ENCODE measurements at regions not wholly inside any gene's neighbourhood (a gene's known extent, or its start where the extent isn't known, plus 50 kb on each side); places are given as distances from the start of the nearest gene placed in this dataset.

DNA sequence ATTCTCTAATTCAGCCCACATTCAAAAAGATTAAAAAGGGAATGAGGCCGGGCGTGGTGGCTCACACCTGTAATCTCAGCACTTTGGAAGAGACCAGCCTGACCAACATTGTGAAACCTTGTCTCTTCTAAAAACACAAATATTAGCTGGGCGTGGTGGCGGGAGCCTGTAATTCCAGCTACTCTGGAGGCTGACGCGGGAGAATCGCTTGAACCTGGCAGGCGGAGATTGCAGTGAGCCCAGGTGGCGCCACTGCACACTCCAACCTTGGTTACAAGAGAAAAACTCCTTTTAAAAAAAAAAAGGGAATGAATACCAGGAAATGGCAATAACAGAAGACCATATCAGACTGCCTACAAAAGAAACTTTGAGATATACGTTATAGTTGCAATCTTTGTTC lies 1244.5 kb downstream of the PCDH9 start:
- TF ChIP-seq RAD21 (IDR thresholded peaks at IDR 0.05) (no peak), TAF1 (conservative IDR thresholded peaks at IDR 0.05) (no peak), FOXA1 (IDR thresholded peaks at IDR 0.05) (no peak)
- TF ChIP-seq, protein P1, sequence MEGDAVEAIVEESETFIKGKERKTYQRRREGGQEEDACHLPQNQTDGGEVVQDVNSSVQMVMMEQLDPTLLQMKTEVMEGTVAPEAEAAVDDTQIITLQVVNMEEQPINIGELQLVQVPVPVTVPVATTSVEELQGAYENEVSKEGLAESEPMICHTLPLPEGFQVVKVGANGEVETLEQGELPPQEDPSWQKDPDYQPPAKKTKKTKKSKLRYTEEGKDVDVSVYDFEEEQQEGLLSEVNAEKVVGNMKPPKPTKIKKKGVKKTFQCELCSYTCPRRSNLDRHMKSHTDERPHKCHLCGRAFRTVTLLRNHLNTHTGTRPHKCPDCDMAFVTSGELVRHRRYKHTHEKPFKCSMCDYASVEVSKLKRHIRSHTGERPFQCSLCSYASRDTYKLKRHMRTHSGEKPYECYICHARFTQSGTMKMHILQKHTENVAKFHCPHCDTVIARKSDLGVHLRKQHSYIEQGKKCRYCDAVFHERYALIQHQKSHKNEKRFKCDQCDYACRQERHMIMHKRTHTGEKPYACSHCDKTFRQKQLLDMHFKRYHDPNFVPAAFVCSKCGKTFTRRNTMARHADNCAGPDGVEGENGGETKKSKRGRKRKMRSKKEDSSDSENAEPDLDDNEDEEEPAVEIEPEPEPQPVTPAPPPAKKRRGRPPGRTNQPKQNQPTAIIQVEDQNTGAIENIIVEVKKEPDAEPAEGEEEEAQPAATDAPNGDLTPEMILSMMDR (IDR thresholded peaks at IDR 0.05; ENCODE audit: low read depth, low read length, missing input control), result no peak
- TF ChIP-seq, protein P2, sequence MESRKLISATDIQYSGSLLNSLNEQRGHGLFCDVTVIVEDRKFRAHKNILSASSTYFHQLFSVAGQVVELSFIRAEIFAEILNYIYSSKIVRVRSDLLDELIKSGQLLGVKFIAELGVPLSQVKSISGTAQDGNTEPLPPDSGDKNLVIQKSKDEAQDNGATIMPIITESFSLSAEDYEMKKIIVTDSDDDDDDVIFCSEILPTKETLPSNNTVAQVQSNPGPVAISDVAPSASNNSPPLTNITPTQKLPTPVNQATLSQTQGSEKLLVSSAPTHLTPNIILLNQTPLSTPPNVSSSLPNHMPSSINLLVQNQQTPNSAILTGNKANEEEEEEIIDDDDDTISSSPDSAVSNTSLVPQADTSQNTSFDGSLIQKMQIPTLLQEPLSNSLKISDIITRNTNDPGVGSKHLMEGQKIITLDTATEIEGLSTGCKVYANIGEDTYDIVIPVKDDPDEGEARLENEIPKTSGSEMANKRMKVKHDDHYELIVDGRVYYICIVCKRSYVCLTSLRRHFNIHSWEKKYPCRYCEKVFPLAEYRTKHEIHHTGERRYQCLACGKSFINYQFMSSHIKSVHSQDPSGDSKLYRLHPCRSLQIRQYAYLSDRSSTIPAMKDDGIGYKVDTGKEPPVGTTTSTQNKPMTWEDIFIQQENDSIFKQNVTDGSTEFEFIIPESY (IDR thresholded peaks at IDR 0.05), result no peak

All from liver (tissue), 3 donors.